GM12891 (cell line): ENCODE measurements at regions not wholly inside any gene's neighbourhood (a gene's known extent, or its start where the extent isn't known, plus 50 kb on each side); places are given as distances from the start of the nearest gene placed in this dataset.

Source experiments
- POLR2A ChIP-seq: IDR thresholded peaks from 2 replicates; pipeline ENCODE4 v1.6.1; 2011; ENCODE audit warnings: low read depth, low read length, control low read depth
- POLR2AphosphoS5 ChIP-seq: IDR thresholded peaks from 2 replicates; pipeline ENCODE4 v1.6.1; 2011; ENCODE audit warnings: low read depth, low read length, control low read depth

GRCh38 chr3:117927825-117928224 lies 1106.8 kb downstream of the IGSF11 start:
- TF ChIP-seq POLR2A: no peak
- TF ChIP-seq POLR2AphosphoS5: no peak
